Stimulated activated CD4-positive, alpha-beta T cell treated with anti-CD3 and anti-CD28 coated beads, TNF-alpha, amount 100 ng/mL, for 4 hours (primary cell): ENCODE measurements at regions not wholly inside any gene's neighbourhood (a gene's known extent, or its start where the extent isn't known, plus 50 kb on each side); places are given as distances from the start of the nearest gene placed in this dataset.

Source experiments
- DNase-seq, 3 experiments: peaks; one replicate each; pipeline ENCODE4 v3.0.0-alpha.2; 2020; ENCODE audit warnings: low read depth in 3 of 3

- no peak for DNase-seq
Observed at GRCh38 chr21:31457675-31458074, 113.6 kb upstream of the TIAM1 start.

GRCh38 chr21:31456201-31456600 is 112.1 kb upstream of the TIAM1 start:
- DNase-seq, result no peak

GRCh38 chr21:31455506-31455905 is 111.4 kb upstream of the TIAM1 start:
- DNase-seq, result no peak

GRCh38 chr21:31450980-31451379 is 106.9 kb upstream of the TIAM1 start:
- no peak for DNase-seq

GRCh38 chr21:31449921-31450535 is 106.0 kb upstream of the TIAM1 start:
- no peak for DNase-seq

- DNase-seq, result no peak
Observed at GRCh38 chr21:31448496-31448895, 104.4 kb upstream of the TIAM1 start.

GRCh38 chr21:31447505-31447904 is 103.4 kb upstream of the TIAM1 start:
- DNase-seq, result no peak

GRCh38 chr21:31446226-31446855 is 102.3 kb upstream of the TIAM1 start:
- DNase-seq, result peak in 2 of 3 experiments; percentile 4 to 19

- DNase-seq, result no peak
Observed at GRCh38 chr21:31445137-31445536, 101.1 kb upstream of the TIAM1 start.

- DNase-seq, result no peak
Observed at GRCh38 chr21:31443736-31444521, 99.9 kb upstream of the TIAM1 start.

GRCh38 chr21:31442339-31442738 is 98.3 kb upstream of the TIAM1 start:
- no peak for DNase-seq

GRCh38 chr21:31429506-31429905 is 85.4 kb upstream of the TIAM1 start:
- DNase-seq, result no peak

GRCh38 chr21:31426235-31426797 is 82.3 kb upstream of the TIAM1 start:
- no peak for DNase-seq

- no peak for DNase-seq
Observed at GRCh38 chr21:31425138-31425537, 81.1 kb upstream of the TIAM1 start.

GRCh38 chr21:31424058-31424457 is 80.0 kb upstream of the TIAM1 start:
- DNase-seq, result no peak

- DNase-seq, result no peak
Observed at GRCh38 chr21:31420988-31421387, 76.9 kb upstream of the TIAM1 start.

- DNase-seq, result no peak
Observed at GRCh38 chr21:31420354-31420753, 76.3 kb upstream of the TIAM1 start.

- no peak for DNase-seq
Observed at GRCh38 chr21:31418377-31419001, 74.4 kb upstream of the TIAM1 start.

- DNase-seq, result peak in 1 of 3 experiments; percentile 10
Observed at GRCh38 chr21:31417214-31417613, 73.2 kb upstream of the TIAM1 start.

- no peak for DNase-seq
Observed at GRCh38 chr21:31416465-31416864, 72.4 kb upstream of the TIAM1 start.

GRCh38 chr21:31414263-31415000 is 70.4 kb upstream of the TIAM1 start:
- DNase-seq, result no peak
